Naive B cell (primary cell): ENCODE measurements at regions not wholly inside any gene's neighbourhood (a gene's known extent, or its start where the extent isn't known, plus 50 kb on each side); places are given as distances from the start of the nearest gene placed in this dataset.

Experiments used
- ATAC-seq, 2 donors: fragments of 150-1000 bp; cut with Tn5 transposase; 2 replicates each; pipeline ENCODE4 v1.10.0; 2021; ENCODE audit warnings: low read depth in 2 of 2, mild to moderate bottlenecking in 2 of 2, moderate library complexity in 2 of 2
- DNase-seq: peaks from one replicate; pipeline ENCODE4 v3.0.0; 2022
- H3K27ac Mint-ChIP-seq, 6 donors: one replicate each; pipeline ENCODE4 v1.8.0; 2020 to 2022; ENCODE audit warnings: mild to moderate bottlenecking in 6 of 6, mixed read lengths in 6 of 6, moderate library complexity in 5 of 6, inconsistent platforms in 2 of 6
- H3K27me3 Mint-ChIP-seq, 3 donors: one replicate each; pipeline ENCODE4 v1.8.0; 2021 to 2022; ENCODE audit warnings: mixed read lengths in 3 of 3, mild to moderate bottlenecking in 1 of 3
- H3K36me3 Mint-ChIP-seq, 2 donors: one replicate each; pipeline ENCODE4 v1.8.0; 2020 to 2022; ENCODE audit warnings: mixed read lengths in 2 of 2, inconsistent platforms in 1 of 2, mild to moderate bottlenecking in 1 of 2
- H3K4me1 Mint-ChIP-seq, 3 donors: one replicate each; pipeline ENCODE4 v1.8.0; 2020 to 2022; ENCODE audit warnings: mixed read lengths in 3 of 3, inconsistent platforms in 1 of 3, mild to moderate bottlenecking in 1 of 3, moderate library complexity in 1 of 3
- H3K4me3 Mint-ChIP-seq, 8 donors: one replicate each; pipeline ENCODE4 v1.8.0; 2020 to 2022; ENCODE audit warnings: mild to moderate bottlenecking in 8 of 8, mixed read lengths in 8 of 8, moderate library complexity in 8 of 8, inconsistent platforms in 2 of 8
- H3K9me3 Mint-ChIP-seq, 7 donors: one replicate each; pipeline ENCODE4 v1.8.0; 2020 to 2022; ENCODE audit warnings: mixed read lengths in 7 of 7, mild to moderate bottlenecking in 5 of 7, inconsistent platforms in 2 of 7, moderate library complexity in 1 of 7

DNA sequence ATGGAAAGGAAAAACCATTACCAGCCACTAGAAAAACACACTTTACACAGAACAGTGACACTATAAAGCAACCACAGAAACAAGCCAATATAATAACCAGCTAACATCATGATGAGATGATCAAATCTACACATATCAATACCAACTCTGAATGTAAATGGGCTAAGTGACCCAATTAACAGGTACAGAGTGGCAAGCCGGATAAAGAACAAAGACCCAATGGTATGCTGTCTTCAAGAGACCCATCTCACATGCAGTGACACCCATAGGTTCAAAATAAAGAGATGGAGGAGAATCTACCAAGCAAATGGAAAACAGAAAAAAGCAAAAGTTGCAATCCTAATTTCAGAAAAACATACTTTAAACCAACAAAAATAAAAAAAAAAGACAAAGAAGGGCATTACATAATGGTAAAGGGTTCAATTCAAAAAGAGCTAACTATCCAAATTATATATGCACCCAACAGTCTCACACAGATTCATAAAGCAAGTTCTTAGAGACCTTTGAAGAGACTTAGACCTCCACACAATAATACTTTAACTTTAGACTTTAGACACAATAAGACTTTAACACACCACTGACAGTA lies 160.3 kb upstream of the TMEM45B start:
- Mint-ChIP-seq H3K27ac (no peak overlapping the region), H3K36me3 (peaks cover 9 to 17% of the 10 kb centered on the region in 2 donors), H3K9me3 (peaks cover 20 to 55% (median 41%) of the 10 kb centered on the region in 7 donors), H3K4me1 (no peaks in the 10 kb centered on the region), H3K27me3 (peaks cover 0 to 9% (median 0%) of the 10 kb centered on the region in 3 donors), H3K4me3 (no peak overlapping the region)
- DNase-seq = no peak
- ATAC-seq = no peak

DNA sequence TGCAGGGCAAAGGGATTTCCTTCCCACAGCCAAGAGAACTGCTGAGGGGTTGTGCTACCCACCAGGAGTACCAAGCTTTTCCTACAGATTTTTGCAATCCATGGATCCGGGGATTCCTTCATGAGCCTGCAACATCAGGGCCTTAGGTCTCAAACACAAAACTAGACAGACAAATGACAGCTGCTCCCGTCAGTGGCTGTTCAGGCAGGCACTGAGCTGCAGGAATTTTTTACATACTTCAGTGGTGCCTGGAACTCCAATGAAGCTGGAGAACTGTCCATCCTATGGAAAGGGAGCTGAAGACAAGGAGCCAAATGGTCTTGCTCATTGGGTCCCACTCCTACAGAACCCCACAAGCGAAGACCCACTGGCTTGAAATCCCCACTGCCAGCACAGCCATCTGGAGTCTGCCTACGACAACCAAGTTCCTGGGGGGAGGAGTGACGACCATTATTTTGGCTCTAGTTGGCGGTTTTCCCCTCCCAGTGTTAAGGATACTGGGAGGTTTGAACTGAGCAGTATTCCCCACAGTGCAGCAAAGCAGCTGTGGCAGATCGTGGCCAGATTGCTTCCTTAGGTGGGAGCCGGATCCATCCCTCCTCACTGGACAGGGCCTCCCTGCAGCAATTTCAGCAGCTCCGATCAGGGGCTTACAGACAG lies 157.7 kb upstream of the TMEM45B start:
- DNase-seq (no peak), ATAC-seq (no peak)
- Mint-ChIP-seq H3K4me1 (no peaks in the 10 kb centered on the region), H3K36me3 (peaks cover 9 to 17% of the 10 kb centered on the region in 2 donors), H3K27ac (no peak overlapping the region), H3K4me3 (no peak overlapping the region), H3K9me3 (peaks cover 17 to 59% (median 43%) of the 10 kb centered on the region in 7 donors), H3K27me3 (peaks cover 0 to 9% (median 0%) of the 10 kb centered on the region in 3 donors)

DNA sequence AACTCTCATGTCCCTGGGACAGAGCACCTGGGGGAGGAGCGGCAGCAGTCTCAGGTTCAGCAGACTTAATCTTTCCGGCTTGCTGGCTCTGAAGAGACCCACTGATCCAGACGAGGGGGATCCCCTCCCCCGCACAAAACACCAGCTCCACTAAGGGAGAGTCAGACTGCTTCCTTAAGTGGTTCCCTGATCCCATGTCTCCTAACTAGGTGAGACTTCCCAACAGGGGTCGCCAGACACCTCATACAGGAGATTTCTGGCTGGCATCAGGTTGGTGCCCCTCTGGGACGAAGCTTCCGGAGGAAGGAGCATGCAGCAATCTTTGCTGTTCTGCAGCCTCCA lies 157.2 kb upstream of the TMEM45B start:
- peaks cover 9 to 16% of the 10 kb centered on the region in 2 donors for H3K36me3 Mint-ChIP-seq
- H3K4me3 Mint-ChIP-seq = no peak overlapping the region
- H3K4me1 Mint-ChIP-seq = no peaks in the 10 kb centered on the region
- no peak overlapping the region for H3K27ac Mint-ChIP-seq
- peaks cover 20 to 59% (median 40%) of the 10 kb centered on the region in 7 donors for H3K9me3 Mint-ChIP-seq
- ATAC-seq (no peak), DNase-seq (no peak)
- H3K27me3 Mint-ChIP-seq = peaks cover 0 to 9% (median 0%) of the 10 kb centered on the region in 3 donors

DNA sequence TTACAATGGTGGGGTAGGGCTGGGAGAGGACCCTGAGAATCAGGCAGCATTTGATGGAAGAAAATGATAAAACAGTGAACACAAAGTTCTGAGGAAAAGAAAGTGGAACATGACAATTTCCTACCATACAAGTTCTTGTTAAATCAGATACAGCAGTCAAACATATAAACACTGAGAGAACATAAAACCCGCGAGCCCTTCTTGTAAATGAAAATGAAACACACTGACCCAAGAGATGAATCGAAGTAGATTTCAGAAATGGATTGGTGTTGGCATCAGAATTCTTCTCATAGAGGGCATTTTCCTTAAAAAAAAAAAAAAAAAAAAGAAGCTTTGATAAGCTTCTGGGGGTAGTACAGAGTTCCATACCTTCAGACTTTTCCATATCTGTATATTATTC lies 134.7 kb upstream of the TMEM45B start:
- no peak for ATAC-seq
- no peak overlapping the region for H3K4me3 Mint-ChIP-seq
- no peak for DNase-seq
- H3K9me3 Mint-ChIP-seq = peaks cover 0 to 2% (median 0%) of the 10 kb centered on the region in 7 donors
- no peaks in the 10 kb centered on the region for H3K4me1 Mint-ChIP-seq
- H3K27me3 Mint-ChIP-seq = peaks cover 4 to 13% (median 8%) of the 10 kb centered on the region in 3 donors
- no peak overlapping the region for H3K27ac Mint-ChIP-seq
- no peaks in the 10 kb centered on the region for H3K36me3 Mint-ChIP-seq

DNA sequence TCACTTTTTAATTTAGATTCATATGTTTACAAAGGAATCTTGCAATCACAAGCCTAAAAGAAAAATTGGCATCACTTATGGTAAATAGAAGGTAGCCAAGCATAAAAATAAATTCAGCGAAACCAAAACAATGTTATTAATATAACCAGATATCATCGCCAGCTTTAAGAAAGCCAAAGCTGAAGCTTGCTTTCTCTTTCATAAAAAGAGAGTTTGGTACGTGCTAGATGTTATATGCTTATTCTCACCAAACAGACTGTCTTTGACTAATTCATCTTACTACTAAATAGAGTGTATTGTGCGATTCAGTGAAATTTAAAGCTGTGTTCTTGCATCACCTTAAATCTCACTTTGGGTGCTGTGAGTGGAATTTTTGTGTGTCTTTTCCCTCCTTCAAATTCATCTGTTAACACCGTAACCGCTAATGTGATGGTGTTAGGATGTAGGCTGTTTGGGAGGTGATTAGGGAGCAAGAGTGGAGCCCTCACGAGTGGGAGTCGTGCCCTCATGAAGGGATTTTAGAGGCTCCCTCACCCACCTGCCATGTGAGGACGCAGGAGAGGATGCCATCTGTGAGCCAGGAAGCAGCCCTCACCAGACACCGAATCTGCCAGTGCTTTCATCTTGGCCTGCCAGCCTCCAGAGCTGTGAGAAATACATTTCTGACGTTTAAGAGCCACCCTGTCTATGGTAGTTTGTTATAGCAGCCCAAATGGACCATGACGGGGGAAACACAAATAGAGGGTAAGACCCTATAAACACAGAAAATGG lies 134.1 kb upstream of the TMEM45B start:
- H3K4me1 Mint-ChIP-seq = no peaks in the 10 kb centered on the region
- no peak for DNase-seq
- no peaks in the 10 kb centered on the region for H3K36me3 Mint-ChIP-seq
- H3K9me3 Mint-ChIP-seq = peaks cover 0 to 1% (median 0%) of the 10 kb centered on the region in 7 donors
- no peak overlapping the region for H3K27ac Mint-ChIP-seq
- H3K4me3 Mint-ChIP-seq = no peak overlapping the region
- peaks cover 4 to 8% (median 6%) of the 10 kb centered on the region in 3 donors for H3K27me3 Mint-ChIP-seq
- no peak for ATAC-seq

DNA sequence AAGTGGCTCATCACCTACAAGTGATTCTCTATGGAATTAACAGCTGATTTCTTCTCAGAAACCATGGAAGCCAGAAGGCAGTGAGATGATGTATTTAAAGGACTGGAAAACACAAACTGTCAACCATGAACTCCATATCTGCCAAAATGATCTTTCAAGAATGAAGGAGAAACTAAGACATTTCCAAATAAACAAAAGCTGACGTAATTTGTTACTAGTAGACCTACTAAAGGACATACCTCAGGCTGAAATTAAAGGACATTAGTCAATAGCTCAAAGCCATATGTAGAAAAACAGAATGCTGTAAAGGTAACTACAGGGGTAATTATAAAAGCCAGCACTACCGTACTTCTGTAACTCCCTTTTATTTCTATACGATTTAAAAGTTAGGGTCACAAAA lies 129.4 kb upstream of the TMEM45B start:
- Mint-ChIP-seq H3K9me3 (no peaks in the 10 kb centered on the region), H3K27ac (no peak overlapping the region), H3K36me3 (no peaks in the 10 kb centered on the region), H3K4me1 (no peaks in the 10 kb centered on the region), H3K27me3 (peaks cover 4 to 11% (median 6%) of the 10 kb centered on the region in 3 donors), H3K4me3 (no peak overlapping the region)
- no peak for DNase-seq
- ATAC-seq = no peak

DNA sequence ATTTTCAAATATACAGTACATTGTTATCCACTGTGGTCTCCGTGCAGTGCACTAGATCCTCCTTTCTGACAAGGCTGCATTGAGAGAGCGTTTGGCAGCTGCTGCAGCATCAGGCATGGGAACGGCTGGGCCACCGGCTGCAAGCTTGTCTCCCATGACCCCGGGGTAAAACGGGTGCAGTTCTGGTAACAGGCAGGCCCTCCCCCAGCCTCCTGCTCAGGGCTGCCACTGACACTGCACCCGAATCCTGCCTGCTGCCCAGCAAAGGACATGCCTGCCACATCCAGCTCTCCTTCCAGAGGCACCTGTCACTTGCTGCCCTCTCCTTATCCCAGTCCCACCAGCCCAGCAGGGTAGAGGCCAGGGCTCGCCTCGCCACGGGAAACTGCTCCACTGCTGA lies 124.5 kb upstream of the TMEM45B start:
- Mint-ChIP-seq H3K4me1 (peaks cover 6 to 9% (median 7%) of the 10 kb centered on the region in 3 donors), H3K27me3 (peaks cover 0 to 29% (median 15%) of the 10 kb centered on the region in 3 donors), H3K27ac (peak overlapping the region in 1 of 6 donors; percentile 64), H3K36me3 (no peaks in the 10 kb centered on the region), H3K4me3 (no peak overlapping the region), H3K9me3 (peaks cover 0 to 2% (median 0%) of the 10 kb centered on the region in 7 donors)
- DNase-seq = no peak
- ATAC-seq = no peak

DNA sequence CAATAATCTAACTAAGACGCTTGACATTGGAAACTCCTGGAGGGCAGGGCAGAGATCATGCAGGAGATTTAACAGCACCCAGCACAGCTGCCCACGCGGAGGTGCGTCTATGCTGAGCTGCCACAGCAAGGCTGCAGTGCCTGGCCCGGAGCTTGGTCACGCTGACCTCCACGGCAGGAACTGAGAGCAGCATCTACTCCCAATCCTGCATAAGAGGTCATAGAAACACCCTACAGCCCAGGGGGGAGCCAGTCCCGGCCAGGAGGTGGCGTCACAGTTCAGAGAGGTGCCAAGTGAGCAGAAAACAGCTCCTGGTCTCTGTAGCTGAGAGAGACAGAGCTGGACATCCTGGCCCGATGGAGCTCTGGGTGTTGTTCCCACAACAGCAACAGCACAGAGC lies 121.1 kb upstream of the TMEM45B start:
- Mint-ChIP-seq H3K27ac (peak overlapping the region in 1 of 6 donors; percentile 29), H3K9me3 (peaks cover 0 to 2% (median 0%) of the 10 kb centered on the region in 7 donors), H3K4me1 (peaks cover 6 to 12% (median 7%) of the 10 kb centered on the region in 3 donors), H3K27me3 (peaks cover 12 to 53% (median 28%) of the 10 kb centered on the region in 3 donors), H3K36me3 (no peaks in the 10 kb centered on the region), H3K4me3 (peak overlapping the region in 4 of 8 donors; percentile 1 to 63 (median 33))
- ATAC-seq (no peak), DNase-seq (no peak)

DNA sequence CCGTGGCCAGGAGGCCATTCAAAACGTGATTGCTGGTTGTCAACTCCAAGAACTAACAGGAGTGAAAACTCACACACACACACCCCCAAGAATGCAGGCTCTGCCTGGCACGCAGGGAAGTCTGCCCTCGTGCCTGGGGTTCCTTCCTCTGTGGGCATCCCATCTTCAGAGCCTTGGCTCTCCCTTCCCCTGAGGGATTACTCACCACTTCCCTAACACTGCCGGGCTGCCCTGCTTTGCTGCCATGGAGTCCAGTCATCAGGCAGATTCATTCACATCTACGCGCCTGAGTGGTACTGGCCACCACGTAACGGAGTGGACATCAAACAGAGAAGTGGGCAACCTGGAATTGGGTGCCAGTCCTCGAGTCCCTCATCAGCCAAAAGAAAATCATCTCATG lies 120.7 kb upstream of the TMEM45B start:
- Mint-ChIP-seq H3K9me3 (peaks cover 0 to 2% (median 0%) of the 10 kb centered on the region in 7 donors), H3K36me3 (no peaks in the 10 kb centered on the region), H3K4me3 (peak overlapping the region in 4 of 8 donors; percentile 19 to 89 (median 76)), H3K27ac (peak overlapping the region in 1 of 6 donors; percentile 61), H3K27me3 (peaks cover 16 to 56% (median 31%) of the 10 kb centered on the region in 3 donors), H3K4me1 (peaks cover 6 to 12% (median 7%) of the 10 kb centered on the region in 3 donors)
- ATAC-seq (no peak), DNase-seq (no peak)

DNA sequence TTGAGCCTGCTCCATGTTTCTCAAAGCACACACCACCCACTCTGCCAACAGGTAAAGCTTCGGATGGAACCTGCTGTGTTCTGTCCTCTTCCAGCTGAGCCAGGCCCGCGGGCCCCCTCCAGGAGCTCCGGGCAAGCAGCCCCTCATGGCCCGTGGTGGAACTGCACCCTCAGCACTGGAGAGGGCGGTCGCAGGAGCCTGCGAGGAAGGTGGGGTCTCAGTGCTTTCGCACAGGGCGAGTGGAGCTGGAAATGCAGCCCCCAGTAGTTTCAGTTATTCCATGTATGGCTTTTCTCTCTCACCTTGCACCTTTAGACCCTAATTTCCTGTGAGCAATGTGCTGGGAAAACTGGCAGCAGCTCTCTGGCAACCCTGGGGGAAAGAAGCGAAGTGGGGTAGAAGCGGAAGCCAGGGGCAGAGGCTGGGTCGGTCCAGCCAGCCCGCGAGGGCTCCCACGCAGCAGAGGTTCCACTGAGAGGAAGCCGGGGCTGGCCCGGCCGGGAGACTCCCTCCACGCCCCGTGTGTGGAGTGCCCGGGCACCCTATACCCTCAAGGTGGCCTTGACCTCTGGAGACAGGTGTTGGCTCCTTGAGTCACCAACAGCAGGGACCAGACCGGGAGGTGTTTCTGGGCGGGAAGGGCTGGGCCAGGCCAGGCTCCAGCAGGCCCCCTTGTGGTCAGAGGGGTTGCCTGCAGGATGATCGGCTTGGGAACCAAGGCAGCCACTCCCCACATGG lies 119.9 kb upstream of the TMEM45B start:
- peak overlapping the region in 2 of 6 donors; percentile 32 to 61 for H3K27ac Mint-ChIP-seq

DNA sequence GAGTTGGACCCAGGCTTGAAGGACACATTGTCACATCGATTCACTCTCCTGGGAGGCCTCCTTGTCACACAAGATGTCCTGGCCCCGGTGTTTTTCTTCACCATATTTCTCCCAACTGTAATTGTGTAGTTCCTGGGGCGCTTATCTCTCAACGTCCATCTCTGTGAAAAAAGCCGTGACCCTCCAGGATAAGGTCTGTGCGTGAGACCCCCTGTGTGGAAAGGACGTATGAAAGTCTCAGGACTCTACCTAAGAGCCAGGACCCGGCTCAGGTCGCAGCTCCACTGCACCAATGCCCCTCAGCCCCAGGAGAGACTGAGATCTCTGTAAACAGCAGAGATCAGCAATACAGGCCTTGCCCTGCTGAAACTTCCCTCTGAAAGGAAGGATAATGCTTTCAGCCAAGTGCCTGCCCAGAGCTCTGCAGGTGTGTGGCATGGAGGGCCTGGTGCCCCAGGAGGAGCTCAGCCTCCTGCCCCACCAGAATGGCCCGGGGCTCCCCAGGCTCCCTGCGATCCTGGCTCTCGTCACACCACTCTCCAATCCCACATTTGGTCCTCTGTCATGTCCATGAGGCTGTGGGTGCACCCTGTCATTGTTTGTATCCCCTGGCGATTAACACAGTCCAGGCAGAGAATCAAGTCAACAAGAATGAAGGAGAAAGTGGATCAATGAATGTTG lies 119.2 kb upstream of the TMEM45B start:
- DNase-seq (no peak), ATAC-seq (no peak)
- Mint-ChIP-seq H3K27me3 (peaks cover 22 to 66% (median 36%) of the 10 kb centered on the region in 3 donors), H3K4me1 (peaks cover 6 to 12% (median 7%) of the 10 kb centered on the region in 3 donors), H3K4me3 (peak overlapping the region; percentile 33 to 89 (median 82)), H3K9me3 (peaks cover 0 to 2% (median 0%) of the 10 kb centered on the region in 7 donors), H3K27ac (no peak overlapping the region), H3K36me3 (no peaks in the 10 kb centered on the region)

More for the DNA sequence above, 119.9 kb upstream of the TMEM45B start:
- Mint-ChIP-seq H3K9me3 (peaks cover 0 to 2% (median 0%) of the 10 kb centered on the region in 7 donors), H3K4me3 (peak overlapping the region; percentile 66 to 89 (median 84)), H3K27me3 (peaks cover 22 to 63% (median 35%) of the 10 kb centered on the region in 3 donors), H3K36me3 (no peaks in the 10 kb centered on the region), H3K4me1 (peaks cover 6 to 12% (median 7%) of the 10 kb centered on the region in 3 donors)
- ATAC-seq (peak; percentile 87 to 90), DNase-seq (peak; percentile 42)

DNA sequence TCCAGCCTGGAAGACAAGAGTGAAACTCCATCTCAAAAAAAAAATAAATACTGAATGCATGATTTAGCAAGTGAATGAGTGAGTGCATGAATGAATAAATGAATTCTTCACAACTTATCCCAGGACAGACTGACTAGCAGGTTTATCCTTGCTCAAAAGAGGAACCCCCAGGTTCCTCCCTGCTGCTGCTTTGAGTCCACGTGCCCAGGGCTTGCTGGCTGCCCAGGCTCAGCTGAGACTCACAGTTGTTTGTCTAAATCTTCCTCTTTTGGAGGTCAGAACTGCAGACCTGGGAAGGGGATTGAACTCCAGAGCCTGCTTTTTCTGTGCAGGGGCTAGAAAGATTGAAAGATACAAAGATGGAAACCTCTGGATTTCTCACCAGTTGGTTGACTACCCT lies 117.4 kb upstream of the TMEM45B start:
- no peaks in the 10 kb centered on the region for H3K36me3 Mint-ChIP-seq
- peak overlapping the region in 1 of 8 donors; percentile 16 for H3K4me3 Mint-ChIP-seq
- peaks cover 4 to 12% (median 6%) of the 10 kb centered on the region in 3 donors for H3K4me1 Mint-ChIP-seq
- H3K27me3 Mint-ChIP-seq = peaks cover 25 to 61% (median 39%) of the 10 kb centered on the region in 3 donors
- H3K9me3 Mint-ChIP-seq = no peaks in the 10 kb centered on the region
- ATAC-seq (no peak), DNase-seq (no peak)
- H3K27ac Mint-ChIP-seq = no peak overlapping the region
